Nucleus accumbens (tissue), 56 donors: ENCODE measurements at regions not wholly inside any gene's neighbourhood (a gene's known extent, or its start where the extent isn't known, plus 50 kb on each side); places are given as distances from the start of the nearest gene placed in this dataset.
A peak's percentile ranks its signal among the peaks of the same experiment; 100 is the strongest.

Source experiments
- DNase-seq, 56 donors: peaks; one replicate each; lab custom pipeline; 2025; lab: John Stamatoyannopoulos, UW

DNA sequence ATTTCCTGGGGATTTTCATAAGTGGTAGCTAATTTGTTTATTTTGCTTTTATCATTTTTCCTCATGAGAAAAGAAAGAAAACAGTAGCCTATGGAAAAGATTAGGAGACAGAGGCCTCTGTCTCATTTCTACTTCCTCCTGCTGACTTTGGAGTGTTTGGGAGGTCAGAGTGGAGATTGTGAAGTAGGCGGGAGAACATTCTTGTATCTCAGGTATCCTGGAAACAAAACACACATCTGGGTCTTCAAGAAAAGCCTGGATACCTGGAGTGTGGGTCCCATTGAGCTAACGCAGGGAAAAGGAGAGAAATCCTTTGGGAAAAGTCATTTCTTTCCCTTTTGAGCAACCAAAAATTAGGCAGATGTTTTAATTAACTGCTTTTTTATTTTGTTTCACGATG lies 161.5 kb upstream of the DMAC1 start:
- DNase-seq: no peak

DNA sequence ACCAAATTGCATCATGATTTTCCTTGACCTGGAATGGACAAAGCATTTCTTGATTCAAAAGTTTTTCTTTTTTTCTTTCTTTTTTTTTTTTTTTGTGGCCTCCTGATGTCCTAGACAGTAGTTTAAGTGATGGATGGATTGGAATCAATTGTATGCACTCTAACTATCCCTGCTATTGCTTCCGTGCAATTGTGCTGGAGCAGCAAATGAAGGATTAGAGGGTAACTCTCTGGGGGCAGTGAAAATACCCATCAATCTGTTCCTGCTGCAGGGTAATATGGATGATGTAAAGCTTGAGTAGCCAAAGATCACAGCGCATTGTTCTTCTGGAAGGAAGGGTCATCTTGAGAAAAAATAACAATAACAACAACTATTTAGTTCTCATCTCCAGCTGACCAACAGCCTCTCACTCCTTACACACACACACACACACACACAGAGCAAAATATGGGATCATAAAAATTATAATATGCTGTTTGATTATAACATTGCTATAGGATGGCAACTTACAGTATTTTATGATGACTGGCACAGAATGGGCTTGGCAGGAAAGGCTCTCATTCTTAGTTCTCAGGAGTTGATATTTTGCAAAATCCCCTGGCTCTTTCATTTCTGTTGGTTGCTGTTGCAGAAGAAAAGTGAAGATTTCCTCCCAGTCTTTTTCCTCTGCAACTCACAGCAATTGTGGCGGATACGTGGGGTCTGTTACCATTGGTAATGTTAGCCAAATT lies 160.9 kb upstream of the DMAC1 start:
- DNase-seq: no peak

DNA sequence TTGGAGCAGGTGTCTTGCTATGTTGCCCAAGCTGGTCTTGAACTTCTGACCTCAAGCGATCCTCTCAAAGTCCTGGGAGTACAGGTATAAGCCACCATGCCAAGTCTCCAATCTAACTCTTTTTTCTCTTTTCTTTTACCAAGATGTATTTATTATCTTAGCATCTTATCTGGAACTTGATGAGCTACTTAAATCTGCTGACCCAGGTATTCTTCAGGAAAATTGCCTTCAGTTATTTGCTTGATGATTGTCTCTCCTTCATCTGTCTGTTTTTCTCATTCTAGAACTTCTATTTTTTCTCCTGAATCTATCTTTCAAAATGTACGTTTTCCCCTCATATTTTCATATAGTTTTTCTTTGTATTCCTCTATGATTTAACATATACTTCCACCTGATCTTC lies 158.2 kb upstream of the DMAC1 start:
- no peak for DNase-seq

DNA sequence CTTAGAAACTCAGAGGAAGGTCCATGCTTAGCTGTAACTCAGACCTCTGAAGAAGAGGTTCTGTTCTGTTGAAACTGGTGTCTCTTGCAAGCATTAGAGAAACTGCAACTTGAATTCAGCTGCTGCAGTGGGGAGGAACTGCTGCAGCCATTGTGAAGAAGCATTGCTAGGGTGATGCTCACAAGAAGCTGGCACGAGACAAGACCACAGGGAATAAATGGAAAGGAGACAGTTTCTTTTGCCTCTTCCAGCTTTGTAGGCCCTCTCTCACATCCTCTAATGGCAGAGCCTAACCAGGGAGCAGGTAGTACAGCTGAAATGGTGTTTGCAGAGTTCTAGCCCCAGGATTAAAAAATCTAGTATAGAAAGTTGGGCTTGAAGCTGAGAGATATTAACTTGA lies 148.0 kb upstream of the DMAC1 start:
- DNase-seq: no peak

DNA sequence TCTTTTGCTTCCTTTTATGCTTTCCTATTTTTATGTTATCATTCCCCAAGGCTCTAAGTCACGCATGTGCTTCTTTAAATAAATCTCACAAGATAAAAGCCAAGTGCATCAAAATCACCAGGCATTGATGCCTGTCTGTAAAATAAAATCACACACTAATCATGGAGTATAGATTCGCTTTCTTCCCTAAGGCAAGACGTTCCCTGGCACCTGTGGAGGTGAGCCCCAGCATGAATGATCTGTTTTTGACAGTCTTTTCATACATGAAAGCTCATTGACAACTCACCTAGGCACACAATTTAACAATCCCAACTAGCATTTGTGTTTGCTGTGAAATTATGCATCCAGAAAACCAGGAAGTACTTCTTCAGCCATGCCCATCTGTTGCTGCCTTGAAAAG lies 146.9 kb upstream of the DMAC1 start:
- DNase-seq: no peak

DNA sequence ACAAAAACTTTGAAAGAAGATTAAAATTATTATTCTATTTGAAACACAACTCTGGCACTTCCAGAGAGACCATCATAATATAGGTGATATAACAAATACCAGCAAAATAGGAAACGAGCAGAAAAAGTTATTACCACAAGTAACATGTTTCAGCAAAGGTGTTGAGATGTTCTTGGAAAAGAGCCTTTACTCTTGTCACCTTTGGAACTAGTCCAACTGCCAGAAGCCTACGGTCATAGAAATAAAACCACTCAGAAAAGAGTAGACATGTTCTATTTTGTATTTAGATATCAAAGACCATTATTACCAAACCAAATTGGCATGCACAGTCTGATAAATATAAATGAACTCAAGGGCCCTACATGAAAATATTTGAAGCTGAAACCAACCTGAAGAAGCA lies 145.0 kb upstream of the DMAC1 start:
- DNase-seq: no peak

DNA sequence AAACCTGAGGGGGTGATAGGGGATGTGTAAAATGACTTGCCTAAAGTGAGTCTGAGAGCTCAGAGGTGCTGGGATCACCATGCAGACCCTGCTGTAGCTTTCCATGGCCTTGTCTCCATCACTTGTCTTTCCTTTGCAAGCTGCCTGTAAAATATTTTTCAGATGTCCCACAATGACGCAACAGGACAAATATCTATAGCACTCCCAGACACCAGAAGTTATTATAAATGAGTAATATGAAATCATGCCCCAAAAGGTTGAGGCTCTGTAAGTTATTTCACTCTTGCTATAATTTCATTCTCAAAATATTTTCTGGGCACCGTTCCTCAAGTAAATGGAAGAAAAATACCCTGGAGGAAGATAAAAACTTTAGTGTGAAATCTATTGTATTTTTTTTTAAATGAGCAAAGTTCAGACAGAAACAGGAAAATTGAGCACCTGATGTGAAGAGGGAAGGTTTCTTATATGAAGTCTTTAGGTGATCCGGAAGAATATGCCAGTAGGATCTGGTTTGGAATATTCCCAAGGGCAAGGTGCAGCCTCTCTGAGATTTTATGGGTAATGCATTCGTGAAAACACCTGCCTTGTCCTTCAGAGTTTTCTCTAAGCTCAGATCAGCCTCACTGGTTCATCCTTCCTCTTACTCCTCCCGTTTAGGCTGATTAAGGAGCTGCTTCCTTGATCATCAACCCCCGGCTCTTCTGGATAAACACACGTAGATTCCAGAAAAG lies 138.3 kb upstream of the DMAC1 start:
- no peak for DNase-seq

DNA sequence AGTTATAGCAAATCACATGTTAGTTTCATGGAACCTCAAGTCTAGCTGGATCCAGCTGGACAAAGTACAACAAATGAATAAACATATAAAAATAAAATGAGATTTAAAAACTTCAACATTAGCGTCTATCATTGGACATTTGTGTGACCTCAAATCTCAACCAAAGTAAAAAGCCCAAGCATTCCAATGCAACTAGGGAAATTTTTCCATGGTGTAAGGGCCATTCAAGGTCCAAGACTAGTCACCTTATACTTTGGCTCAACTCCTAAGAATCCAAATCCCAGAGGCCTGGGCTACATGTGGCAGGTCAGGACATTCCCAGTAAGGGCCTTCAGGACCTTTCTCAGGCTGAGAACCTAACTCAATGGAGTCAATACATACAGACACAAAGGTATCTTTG lies 137.4 kb upstream of the DMAC1 start:
- no peak for DNase-seq

DNA sequence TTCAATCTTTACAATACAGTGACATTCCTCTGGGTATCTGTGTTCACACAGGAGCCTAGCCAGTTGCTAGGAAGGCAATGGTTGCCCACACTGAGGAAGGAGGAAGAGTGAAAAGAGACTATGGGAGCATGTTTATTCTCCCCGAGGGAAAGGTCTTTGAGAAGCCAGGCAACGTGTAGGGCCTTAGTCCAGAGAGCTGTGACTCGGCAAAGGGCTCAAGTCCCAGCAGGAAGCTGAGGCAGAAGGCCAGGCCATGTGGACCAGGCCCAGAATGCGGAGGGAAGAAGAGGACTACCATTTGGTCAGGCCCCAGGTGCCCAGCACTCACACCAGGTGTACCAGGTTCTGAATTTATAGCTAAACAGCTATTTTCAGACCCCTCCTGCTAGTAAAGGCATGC lies 136.6 kb upstream of the DMAC1 start:
- DNase-seq: no peak

DNA sequence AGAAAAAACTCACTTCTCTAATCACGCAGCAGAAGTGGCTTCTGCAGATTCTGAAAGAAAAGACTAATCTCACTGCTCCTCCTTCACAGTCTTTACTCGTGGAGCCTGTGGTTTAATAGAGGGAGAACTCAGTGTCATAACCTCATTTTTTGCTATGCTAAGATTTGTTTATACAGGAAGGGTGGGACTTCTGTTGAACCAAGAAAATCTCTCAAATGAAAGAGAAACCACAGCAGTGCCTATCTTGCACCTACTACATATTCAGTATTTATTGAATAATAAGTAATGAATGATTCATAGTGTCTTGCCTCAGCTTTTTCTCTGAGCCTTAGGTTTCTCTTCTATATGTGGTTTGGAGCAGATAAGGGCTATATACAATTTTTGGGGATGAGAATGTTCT lies 136.1 kb upstream of the DMAC1 start:
- no peak for DNase-seq

DNA sequence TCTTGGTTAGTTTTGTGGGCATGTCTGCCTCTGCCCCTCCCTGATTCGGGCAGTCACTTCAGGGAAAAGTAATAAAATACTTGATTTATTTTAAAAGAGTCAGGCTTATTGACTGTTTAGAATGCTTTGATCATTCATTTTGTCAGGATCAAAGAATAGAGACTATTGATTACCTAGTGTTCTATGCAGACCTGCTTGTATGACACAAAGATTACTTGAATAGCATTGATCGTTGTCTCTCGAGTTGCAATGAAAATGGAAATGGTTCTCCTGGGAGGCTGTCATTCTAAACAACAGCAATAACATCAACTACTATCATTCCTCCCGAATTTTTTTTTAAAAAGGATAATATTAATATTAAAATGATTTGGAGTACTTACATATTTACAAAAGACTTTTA lies 133.2 kb upstream of the DMAC1 start:
- no peak for DNase-seq

DNA sequence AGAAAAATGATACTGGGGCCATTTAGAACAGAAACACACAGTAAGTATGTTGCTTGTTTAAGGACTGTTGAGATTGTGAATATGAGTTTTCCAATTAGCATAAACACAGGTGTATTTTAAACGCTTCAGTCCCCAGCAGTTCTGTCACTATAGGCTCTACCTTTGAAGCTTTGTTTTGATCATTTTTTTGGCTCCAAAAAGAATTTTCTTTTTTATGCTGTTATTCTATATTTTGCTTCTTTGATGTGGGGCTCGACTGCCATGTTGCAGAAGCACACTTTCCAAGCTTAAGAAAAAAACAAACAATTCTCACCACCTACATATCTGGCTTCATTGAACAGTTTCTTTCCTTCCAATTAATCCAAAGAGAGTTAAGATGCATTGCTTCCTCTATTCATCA lies 131.0 kb upstream of the DMAC1 start:
- no peak for DNase-seq

DNA sequence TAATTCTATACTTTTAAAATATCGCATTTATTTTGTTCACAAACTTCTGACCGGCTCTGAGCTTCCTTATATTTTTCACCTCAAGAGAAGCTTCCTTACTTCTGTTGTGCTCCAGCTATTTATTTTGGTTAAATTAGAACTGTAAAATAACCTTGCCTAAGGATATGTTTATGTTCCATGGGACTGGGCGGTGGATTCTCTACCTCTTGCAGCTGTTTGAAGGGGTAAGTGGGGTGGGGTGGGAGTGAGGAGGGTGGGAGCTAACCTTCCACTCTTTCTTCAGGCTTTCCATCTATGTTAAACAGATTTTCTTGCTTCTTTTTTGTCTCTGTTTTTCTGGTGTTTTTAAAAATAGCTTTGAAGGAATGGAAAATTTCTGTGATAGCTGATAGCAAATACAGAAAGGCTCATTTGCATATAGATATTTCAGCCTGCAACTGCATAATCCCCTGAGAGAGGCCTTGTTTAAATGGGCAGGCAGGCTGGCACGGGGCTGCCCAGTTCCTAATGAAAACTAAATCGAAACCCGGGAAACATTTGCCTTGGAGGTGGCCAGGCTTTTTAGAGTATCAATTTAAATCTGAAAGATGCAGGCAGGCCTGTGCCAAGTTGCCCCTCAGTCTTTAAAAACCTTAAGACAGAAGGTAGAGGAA lies 122.1 kb upstream of the DMAC1 start:
- no peak for DNase-seq

DNA sequence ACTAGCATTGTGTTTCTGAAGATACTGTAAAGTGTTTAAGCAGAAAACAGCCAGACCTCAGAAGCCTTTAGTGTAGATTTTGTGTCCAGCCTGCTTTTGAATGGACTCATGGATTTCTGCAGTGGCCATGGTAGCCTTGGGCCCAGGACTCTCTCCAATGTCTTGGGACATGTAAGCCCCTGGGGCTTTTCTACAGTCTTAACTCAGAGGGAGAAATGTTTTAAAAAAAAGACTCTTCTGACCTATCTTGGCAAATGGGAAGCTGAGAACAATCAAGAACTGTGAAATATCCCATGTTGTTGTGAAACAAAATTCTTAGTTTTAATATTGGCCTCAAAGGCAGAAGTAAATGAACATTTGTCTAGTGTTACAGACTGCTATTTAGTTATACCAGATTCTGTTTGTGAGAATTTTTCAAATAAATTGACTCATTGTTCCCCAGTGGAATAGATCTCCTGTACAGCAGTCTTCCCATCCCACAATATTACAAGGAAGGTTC lies 112.5 kb upstream of the DMAC1 start:
- no peak for DNase-seq

DNA sequence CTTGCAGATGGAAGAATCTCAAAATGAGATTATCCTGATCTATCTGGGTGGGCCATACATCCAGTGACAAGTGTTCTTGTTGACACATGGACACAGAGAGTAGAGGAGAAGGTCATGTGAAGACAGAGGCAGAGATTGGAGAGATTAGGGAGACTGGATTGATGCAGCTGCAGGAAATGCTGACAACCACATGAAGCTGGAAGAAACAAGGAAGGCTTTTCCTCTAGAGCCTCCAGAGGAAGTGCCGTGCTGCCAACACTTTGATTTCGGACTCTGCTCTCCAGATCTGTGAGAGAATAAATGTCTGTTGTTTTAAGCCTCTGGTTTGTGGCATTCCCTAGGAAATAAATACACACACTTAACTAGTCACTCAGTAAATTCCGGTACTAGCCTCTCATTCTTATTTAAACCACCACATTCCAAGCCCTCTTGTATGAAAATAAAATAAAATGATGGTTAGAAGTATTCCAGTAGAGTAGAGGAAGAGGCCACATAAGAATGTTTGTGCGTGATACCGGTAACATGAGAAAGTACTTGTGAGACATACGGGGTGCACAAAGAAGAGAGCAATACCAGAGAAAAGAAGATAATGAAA lies 110.9 kb upstream of the DMAC1 start:
- peak in 25 of 56 donors; percentile 1 to 52 (median 14) for DNase-seq

DNA sequence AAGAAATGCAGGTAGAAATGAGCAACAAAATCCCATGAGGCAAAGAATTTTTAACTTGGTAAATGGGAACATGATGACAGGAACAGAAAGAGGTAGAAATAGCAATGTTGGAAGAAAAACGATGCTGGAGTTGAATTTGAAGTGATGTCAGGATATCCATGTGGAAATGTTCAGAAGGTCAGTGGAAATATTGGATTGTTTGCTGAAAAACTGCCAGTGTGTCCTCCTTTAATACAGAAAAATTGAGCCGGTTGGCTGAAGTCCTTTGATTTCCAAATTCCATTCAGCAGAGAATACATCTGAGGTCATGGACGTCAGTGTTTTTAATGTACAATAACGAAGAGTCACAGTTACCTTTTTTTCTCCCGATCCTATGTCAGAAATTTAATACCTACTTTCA lies 110.0 kb upstream of the DMAC1 start:
- DNase-seq: no peak

DNA sequence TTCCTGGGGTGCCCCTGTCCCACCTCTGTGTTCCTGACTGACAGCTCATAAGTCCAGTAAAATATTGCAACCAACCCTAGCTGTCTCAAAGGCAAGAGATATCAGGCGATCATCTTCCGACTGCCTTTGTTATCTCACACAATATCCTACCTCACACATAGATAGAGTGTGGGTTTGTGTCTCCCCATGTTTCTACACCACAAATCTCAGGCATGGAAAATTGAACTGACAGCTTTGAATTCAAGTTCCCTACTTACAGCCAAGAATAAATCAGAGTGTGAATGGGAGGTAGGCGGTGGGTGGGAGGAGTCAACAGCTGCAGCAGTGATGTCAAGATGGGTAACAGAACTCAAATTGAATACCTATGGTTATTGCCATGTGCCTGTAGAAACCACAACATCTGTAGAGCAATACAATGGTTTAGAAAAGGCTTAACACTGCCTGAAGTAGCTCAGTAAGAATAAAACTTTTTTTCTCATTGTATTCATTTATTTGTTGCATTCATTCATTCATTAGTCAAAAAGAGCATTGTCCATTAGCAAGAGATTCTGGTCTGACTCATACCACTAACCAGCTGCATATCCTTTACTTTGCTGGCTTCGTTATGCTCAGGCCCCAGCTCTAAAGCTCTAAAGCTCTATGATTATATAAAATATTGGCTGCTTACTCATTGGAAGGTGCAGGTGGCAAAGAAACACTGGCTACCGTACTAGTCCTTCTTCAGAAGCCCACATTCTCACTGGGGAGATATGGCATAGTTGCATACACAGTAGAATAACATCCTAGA lies 108.2 kb upstream of the DMAC1 start:
- peak in 13 of 56 donors; percentile 3 to 46 (median 25) for DNase-seq

DNA sequence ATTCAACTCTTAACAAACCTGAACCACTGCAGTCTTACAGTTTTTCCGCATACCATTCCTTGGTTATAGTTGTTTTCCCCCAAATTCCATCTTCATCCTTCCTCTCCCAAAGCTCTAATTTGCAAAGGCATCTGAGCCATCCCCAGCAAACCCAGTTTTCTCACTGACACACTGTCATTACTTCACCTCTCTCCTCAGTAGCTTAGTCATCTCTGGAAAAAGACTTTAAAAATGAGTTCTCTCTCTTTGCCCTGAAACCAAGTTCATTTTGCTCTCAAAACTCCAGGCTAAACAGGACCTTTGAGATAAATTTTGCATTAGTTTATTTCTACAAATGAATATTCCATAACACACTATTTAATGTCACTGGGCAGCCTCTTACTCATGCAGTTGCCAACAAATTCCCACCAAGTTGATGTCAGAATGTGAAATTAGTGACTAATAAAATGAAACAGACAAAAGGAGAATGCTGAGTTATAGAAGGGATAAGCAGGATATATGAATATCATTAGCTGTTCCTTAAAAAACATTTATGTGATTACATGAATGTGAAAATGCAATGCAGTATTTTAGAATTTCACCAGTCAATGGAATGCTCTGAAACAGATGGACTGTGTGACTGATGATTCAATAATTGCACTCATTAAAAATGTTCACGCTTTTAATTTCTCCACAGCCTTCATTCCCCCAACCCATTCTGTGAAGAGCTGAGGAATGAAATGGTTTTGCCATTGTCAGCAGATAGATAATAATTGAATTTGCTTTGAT lies 107.4 kb upstream of the DMAC1 start:
- peak in 1 of 56 donors; percentile 1 for DNase-seq

DNA sequence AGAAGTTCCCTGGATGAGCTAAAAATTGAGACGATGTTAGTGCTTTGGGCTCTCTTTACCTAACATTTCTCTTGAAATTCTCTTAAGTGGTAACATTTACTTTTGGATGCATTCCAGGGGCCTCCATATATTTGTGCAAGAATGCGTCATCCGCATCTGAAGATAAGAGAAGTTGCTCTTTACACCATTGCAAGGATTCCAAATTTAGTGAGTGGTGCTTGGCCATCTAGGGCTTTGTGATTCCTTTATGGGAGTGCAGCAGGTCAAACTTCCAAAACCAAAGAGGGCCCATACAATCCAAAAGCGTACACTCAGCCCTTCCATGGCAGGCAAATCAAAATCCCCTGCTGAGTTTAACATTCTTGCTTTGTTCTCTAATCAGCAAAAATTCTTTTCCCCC lies 102.0 kb upstream of the DMAC1 start:
- DNase-seq: no peak

DNA sequence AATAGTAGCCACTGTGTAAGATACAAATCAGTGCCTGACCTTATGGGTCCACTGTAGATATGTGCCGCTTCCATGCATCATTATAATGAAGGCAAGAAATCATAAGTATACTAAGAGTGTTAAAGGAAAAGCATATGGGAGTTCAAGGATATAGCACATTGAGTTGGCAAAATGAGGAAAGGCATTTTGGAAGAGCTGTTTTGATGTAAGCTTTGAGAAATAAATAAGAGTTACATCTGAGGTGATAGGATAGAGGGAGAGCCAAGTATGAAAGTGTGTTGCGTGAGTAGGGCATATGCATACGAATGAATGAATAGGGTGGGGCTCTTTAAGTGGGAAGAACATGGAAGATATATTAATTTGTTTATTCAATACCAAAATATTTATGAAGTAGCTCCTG lies 101.0 kb upstream of the DMAC1 start:
- no peak for DNase-seq
